IMR-90 (cell line): ENCODE measurements at regions not wholly inside any gene's neighbourhood (a gene's known extent, or its start where the extent isn't known, plus 50 kb on each side); places are given as distances from the start of the nearest gene placed in this dataset.

Experiments
- ATAC-seq: fragments of 200-7000 bp; cut with Tn5 transposase; 2 replicates; pipeline ENCODE4 v1.9.1; 2020; ENCODE audit warnings: low read depth, mild to moderate bottlenecking, moderate library complexity
- BruUV-seq: library from RNA; stranded (reverse); fragments of 400-500 nt; replicated peaks from 2 replicates; lab custom pipeline; 2021; lab: Mats Ljungman, UMichigan
- CTCF ChIA-PET: fragments of 300-600 bp; formaldehyde crosslinking; extraction: SDS; loops from one replicate; lab custom pipeline; 2021; ENCODE audit warnings: antibody characterized with exemption; lab: Yijun Ruan, JAX
- POLR2A ChIA-PET: fragments of 300-600 bp; sonication (Branson Sonifier 250); formaldehyde crosslinking; loops from one replicate; lab custom pipeline; 2022; ENCODE audit warnings: antibody characterized with exemption; ENCODE audit not compliant: unreplicated experiment; lab: Charles Lee
- DNase-seq: peaks from one replicate; pipeline ENCODE4 v3.0.0; 2013
- H2AFZ ChIP-seq: replicated peaks from 2 replicates; pipeline ENCODE3; 2013; ENCODE audit warnings: low read length, mild to moderate bottlenecking; ENCODE audit not compliant: poor library complexity
- H2AK5ac ChIP-seq: 2 replicates; pipeline ENCODE4 v1.6.1; 2013; ENCODE audit warnings: low read depth, low read length, inconsistent platforms
- H2AK9ac ChIP-seq: replicated peaks from 2 replicates; pipeline ENCODE3; 2013; ENCODE audit warnings: mild to moderate bottlenecking, low read depth, low read length, moderate library complexity; ENCODE audit not compliant: poor library complexity
- H2BK120ac ChIP-seq: 2 replicates; pipeline ENCODE4 v1.6.1; 2013; ENCODE audit warnings: low read depth, low read length, inconsistent platforms
- H2BK15ac ChIP-seq: 3 replicates; pipeline ENCODE4 v1.6.1; 2013; ENCODE audit warnings: low read depth, low read length, inconsistent platforms
- H2BK20ac ChIP-seq: 2 replicates; pipeline ENCODE4 v1.6.1; 2013; ENCODE audit warnings: low read depth, mild to moderate bottlenecking, inconsistent platforms, low read length, moderate library complexity
- H2BK5ac ChIP-seq: 2 replicates; pipeline ENCODE4 v1.6.1; 2013; ENCODE audit warnings: mild to moderate bottlenecking, low read depth, low read length, inconsistent platforms; ENCODE audit not compliant: poor library complexity, severe bottlenecking
- H3K14ac ChIP-seq: replicated peaks from 2 replicates; pipeline ENCODE4 v1.6.1; 2013; ENCODE audit warnings: low read depth, low read length, inconsistent platforms
- H3K18ac ChIP-seq: 2 replicates; pipeline ENCODE4 v1.6.1; 2013; ENCODE audit warnings: low read depth, low read length, control low read depth
- H3K23ac ChIP-seq: 2 replicates; pipeline ENCODE4 v1.6.1; 2013; ENCODE audit warnings: low read depth, low read length, inconsistent platforms
- H3K27ac ChIP-seq: 2 replicates; pipeline ENCODE4 v1.5.1; 2013; ENCODE audit warnings: mild to moderate bottlenecking, control low read depth, low read length; ENCODE audit not compliant: insufficient read depth
- H3K27me3 ChIP-seq: 2 replicates; pipeline ENCODE4 v1.6.1; 2013; ENCODE audit warnings: low read length; ENCODE audit not compliant: control insufficient read depth, insufficient read depth
- H3K36me3 ChIP-seq: 2 replicates; pipeline ENCODE4 v1.6.1; 2013; ENCODE audit warnings: low read length, mixed read lengths; ENCODE audit not compliant: control insufficient read depth, insufficient read depth
- H3K4ac ChIP-seq: 2 replicates; pipeline ENCODE4 v1.6.1; 2013; ENCODE audit warnings: low read depth, low read length, inconsistent platforms
- H3K4me1 ChIP-seq: 2 replicates; pipeline ENCODE4 v1.6.1; 2013; ENCODE audit warnings: low read length, mixed read lengths; ENCODE audit not compliant: control insufficient read depth, insufficient read depth
- H3K4me2 ChIP-seq: 2 replicates; pipeline ENCODE4 v1.6.1; 2013; ENCODE audit warnings: low read depth, mild to moderate bottlenecking, control low read depth, low read length, moderate library complexity
- H3K4me3 ChIP-seq: 2 replicates; pipeline ENCODE4 v1.5.1; 2013; ENCODE audit warnings: low read depth, mild to moderate bottlenecking, control low read depth, low read length, moderate library complexity; ENCODE audit not compliant: insufficient read depth
- H3K56ac ChIP-seq: 2 replicates; pipeline ENCODE4 v1.6.1; 2013; ENCODE audit warnings: low read length, inconsistent platforms; ENCODE audit not compliant: insufficient read depth; ENCODE audit errors: extremely low read depth
- H3K79me1 ChIP-seq, 2 experiments: 2 replicates each; pipeline ENCODE4 v1.6.1; 2013; ENCODE audit warnings: low read length in 2 of 2, inconsistent platforms in 1 of 2, low read depth in 1 of 2
- H3K9ac ChIP-seq: 2 replicates; pipeline ENCODE4 v1.6.1; 2013; ENCODE audit warnings: low read depth, low read length, control low read depth
- H3K9me1 ChIP-seq: 2 replicates; pipeline ENCODE4 v1.6.1; 2013; ENCODE audit warnings: low read length, inconsistent platforms; ENCODE audit not compliant: insufficient read depth
- H3K9me3 ChIP-seq: 2 replicates; pipeline ENCODE4 v1.6.1; 2013; ENCODE audit warnings: low read length; ENCODE audit not compliant: control insufficient read depth, insufficient read depth
- H4K20me1 ChIP-seq: 2 replicates; pipeline ENCODE4 v1.6.1; 2013; ENCODE audit warnings: low read length, inconsistent platforms; ENCODE audit not compliant: insufficient read depth
- H4K5ac ChIP-seq: 2 replicates; pipeline ENCODE4 v1.6.1; 2013; ENCODE audit warnings: mild to moderate bottlenecking, low read depth, low read length, control low read depth
- H4K8ac ChIP-seq, 2 experiments: 2 replicates each; pipeline ENCODE4 v1.6.1; 2013; ENCODE audit warnings: low read depth in 2 of 2, low read length in 2 of 2, control low read depth in 1 of 2, inconsistent platforms in 1 of 2
- H4K91ac ChIP-seq: 2 replicates; pipeline ENCODE4 v1.6.1; 2013; ENCODE audit warnings: low read depth, low read length, inconsistent platforms; ENCODE audit not compliant: insufficient read depth
- BHLHE40 ChIP-seq: fragments of 150-350 bp; IDR thresholded peaks from 2 replicates; pipeline ENCODE4 v1.6.1; 2016; ENCODE audit warnings: mild to moderate bottlenecking, low read depth, low read length
- CEBPB ChIP-seq: IDR thresholded peaks from 2 replicates; pipeline ENCODE4 v1.6.1; 2012; ENCODE audit warnings: low read depth, low read length, improper control_type of control experiment
- CHD1 ChIP-seq: IDR thresholded peaks from 2 replicates; pipeline ENCODE4 v1.6.1; 2012; ENCODE audit warnings: low read depth, low read length, improper control_type of control experiment
- FOS ChIP-seq: fragments of 150-350 bp; IDR thresholded peaks from 2 replicates; pipeline ENCODE4 v1.6.1; 2016; ENCODE audit warnings: low read depth, low read length
- MAFK ChIP-seq: IDR thresholded peaks from 2 replicates; pipeline ENCODE4 v1.6.1; 2012; ENCODE audit warnings: low read depth, low read length, improper control_type of control experiment
- MAZ ChIP-seq: IDR thresholded peaks from 2 replicates; pipeline ENCODE4 v1.6.1; 2012; ENCODE audit warnings: low read depth, mild to moderate bottlenecking, low read length, improper control_type of control experiment, moderate library complexity, borderline replicate concordance
- MXI1 ChIP-seq: IDR thresholded peaks from 2 replicates; pipeline ENCODE4 v1.6.1; 2012; ENCODE audit warnings: low read depth, mild to moderate bottlenecking, low read length, moderate library complexity, borderline replicate concordance
- NFE2L2 ChIP-seq: fragments of 150-350 bp; IDR thresholded peaks from 2 replicates; pipeline ENCODE4 v1.6.1; 2016; ENCODE audit warnings: low read depth, mild to moderate bottlenecking, low read length
- POLR2A ChIP-seq: IDR thresholded peaks from 2 replicates; pipeline ENCODE4 v1.6.1; 2012; ENCODE audit warnings: mild to moderate bottlenecking, low read depth, low read length
- RAD21 ChIP-seq: IDR thresholded peaks from 2 replicates; pipeline ENCODE4 v1.6.1; 2012; ENCODE audit warnings: low read length, improper control_type of control experiment
- RCOR1 ChIP-seq: IDR thresholded peaks from 2 replicates; pipeline ENCODE4 v1.6.1; 2012; ENCODE audit warnings: mild to moderate bottlenecking, low read length, improper control_type of control experiment; ENCODE audit not compliant: insufficient replicate concordance
- RFX5 ChIP-seq: IDR thresholded peaks from 2 replicates; pipeline ENCODE4 v1.8.0; 2012; ENCODE audit warnings: low read depth, mild to moderate bottlenecking, low read length, moderate library complexity
- SMC3 ChIP-seq: fragments of 150-350 bp; IDR thresholded peaks from 2 replicates; pipeline ENCODE4 v1.6.1; 2016; ENCODE audit warnings: low read depth, mild to moderate bottlenecking, antibody characterized with exemption, low read length, moderate library complexity
- WGBS, 2 experiments: methylation state at CpG; one replicate each; pipeline versions ENCODE4 v1.1.5 to v1.1.7; 2013; ENCODE audit warnings: missing lambda C conversion rate in 2 of 2; ENCODE audit not compliant: insufficient read length in 1 of 2; ENCODE audit errors: extremely low coverage in 2 of 2; 5-methylcytosine and 5-hydroxymethylcytosine counted together
- dilution Hi-C: fragments of 300-500 bp; cut with HindIII; formaldehyde crosslinking; loops from one replicate; pipeline ENCODE4 v1.14.3; 2018; ENCODE audit warnings: low sequenced_read_pairs; ENCODE audit not compliant: unreplicated experiment
- in situ Hi-C: fragments of 300-500 bp; cut with MboI; formaldehyde crosslinking; loops from 3 replicates; pipeline ENCODE4 v1.14.3; 2019; ENCODE audit warnings: low sequenced_read_pairs, inconsistent platforms, mixed read lengths
- intact Hi-C: fragments of 100-400 bp; cut with micrococcal nuclease; formaldehyde crosslinking; loops from 2 replicates; pipeline ENCODE4 v1.10.0; 2022
- TF ChIP-seq, protein P1 (sequence below): conservative IDR thresholded peaks from 2 replicates; pipeline ENCODE4 v1.5.1; 2012; ENCODE audit warnings: mild to moderate bottlenecking, low read depth, low read length, improper control_type of control experiment
- TF ChIP-seq, protein P2 (sequence below): fragments of 150-350 bp; IDR thresholded peaks from 2 replicates; pipeline ENCODE4 v1.6.1; 2016; ENCODE audit warnings: low read depth, mild to moderate bottlenecking, low read length, moderate library complexity, borderline replicate concordance
- TF ChIP-seq, protein P3 (sequence below): fragments of 150-350 bp; IDR thresholded peaks from 2 replicates; pipeline ENCODE4 v1.6.1; 2017; ENCODE audit warnings: mild to moderate bottlenecking, antibody characterized with exemption, low read length, low read depth

DNA sequence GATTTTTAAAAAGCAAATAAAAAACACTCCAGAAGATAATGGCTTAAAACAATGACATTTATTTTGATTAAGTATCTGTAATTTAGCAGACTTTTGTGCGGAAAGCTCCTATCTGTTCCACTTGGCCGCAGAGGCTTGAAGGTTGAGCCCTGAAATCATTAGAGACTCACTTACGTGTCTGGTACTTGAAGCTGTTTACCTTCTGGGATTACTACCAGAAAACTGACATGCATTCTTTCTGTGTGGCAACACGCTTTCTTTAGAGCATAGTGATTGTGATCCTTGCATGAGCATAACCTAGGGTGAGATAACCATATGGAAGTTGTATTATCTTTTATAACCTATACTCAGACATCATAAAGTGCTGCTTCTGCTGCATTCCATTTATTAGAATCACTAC lies 298.5 kb downstream of the SI start:
- no peak overlapping the region for H2BK120ac ChIP-seq
- no peak overlapping the region for H2BK15ac ChIP-seq
- H3K4me3 ChIP-seq: no peak overlapping the region
- H3K56ac ChIP-seq: no peak overlapping the region
- TF ChIP-seq FOS (no peak), MAZ (no peak), POLR2A (no peak), CEBPB (no peak), BHLHE40 (no peak), NFE2L2 (no peak), RFX5 (no peak), SMC3 (no peak), MAFK (no peak), CHD1 (no peak), RCOR1 (no peak), MXI1 (no peak), RAD21 (no peak)
- TF ChIP-seq, protein P1, sequence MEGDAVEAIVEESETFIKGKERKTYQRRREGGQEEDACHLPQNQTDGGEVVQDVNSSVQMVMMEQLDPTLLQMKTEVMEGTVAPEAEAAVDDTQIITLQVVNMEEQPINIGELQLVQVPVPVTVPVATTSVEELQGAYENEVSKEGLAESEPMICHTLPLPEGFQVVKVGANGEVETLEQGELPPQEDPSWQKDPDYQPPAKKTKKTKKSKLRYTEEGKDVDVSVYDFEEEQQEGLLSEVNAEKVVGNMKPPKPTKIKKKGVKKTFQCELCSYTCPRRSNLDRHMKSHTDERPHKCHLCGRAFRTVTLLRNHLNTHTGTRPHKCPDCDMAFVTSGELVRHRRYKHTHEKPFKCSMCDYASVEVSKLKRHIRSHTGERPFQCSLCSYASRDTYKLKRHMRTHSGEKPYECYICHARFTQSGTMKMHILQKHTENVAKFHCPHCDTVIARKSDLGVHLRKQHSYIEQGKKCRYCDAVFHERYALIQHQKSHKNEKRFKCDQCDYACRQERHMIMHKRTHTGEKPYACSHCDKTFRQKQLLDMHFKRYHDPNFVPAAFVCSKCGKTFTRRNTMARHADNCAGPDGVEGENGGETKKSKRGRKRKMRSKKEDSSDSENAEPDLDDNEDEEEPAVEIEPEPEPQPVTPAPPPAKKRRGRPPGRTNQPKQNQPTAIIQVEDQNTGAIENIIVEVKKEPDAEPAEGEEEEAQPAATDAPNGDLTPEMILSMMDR: no peak
- TF ChIP-seq, protein P2, sequence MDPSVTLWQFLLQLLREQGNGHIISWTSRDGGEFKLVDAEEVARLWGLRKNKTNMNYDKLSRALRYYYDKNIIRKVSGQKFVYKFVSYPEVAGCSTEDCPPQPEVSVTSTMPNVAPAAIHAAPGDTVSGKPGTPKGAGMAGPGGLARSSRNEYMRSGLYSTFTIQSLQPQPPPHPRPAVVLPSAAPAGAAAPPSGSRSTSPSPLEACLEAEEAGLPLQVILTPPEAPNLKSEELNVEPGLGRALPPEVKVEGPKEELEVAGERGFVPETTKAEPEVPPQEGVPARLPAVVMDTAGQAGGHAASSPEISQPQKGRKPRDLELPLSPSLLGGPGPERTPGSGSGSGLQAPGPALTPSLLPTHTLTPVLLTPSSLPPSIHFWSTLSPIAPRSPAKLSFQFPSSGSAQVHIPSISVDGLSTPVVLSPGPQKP: no peak
- TF ChIP-seq, protein P3, sequence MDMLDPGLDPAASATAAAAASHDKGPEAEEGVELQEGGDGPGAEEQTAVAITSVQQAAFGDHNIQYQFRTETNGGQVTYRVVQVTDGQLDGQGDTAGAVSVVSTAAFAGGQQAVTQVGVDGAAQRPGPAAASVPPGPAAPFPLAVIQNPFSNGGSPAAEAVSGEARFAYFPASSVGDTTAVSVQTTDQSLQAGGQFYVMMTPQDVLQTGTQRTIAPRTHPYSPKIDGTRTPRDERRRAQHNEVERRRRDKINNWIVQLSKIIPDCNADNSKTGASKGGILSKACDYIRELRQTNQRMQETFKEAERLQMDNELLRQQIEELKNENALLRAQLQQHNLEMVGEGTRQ: no peak
- no peak overlapping the region for H3K14ac ChIP-seq
- H4K20me1 ChIP-seq: no peaks in the 10 kb centered on the region
- DNase-seq (no peak), ATAC-seq (no peak)
- H3K18ac ChIP-seq: no peak overlapping the region
- no peak overlapping the region for H3K23ac ChIP-seq
- no peak overlapping the region for H2AFZ ChIP-seq
- H3K27me3 ChIP-seq: no peaks in the 10 kb centered on the region
- no peak overlapping the region for H3K4me2 ChIP-seq
- no peak overlapping the region for H2AK5ac ChIP-seq
- in situ Hi-C loops: no loop called here
- H4K8ac ChIP-seq: no peak overlapping the region
- no peak overlapping the region for H2BK5ac ChIP-seq
- WGBS, 2 experiments: 20% methylated on average over 2 of the region's 4 CpGs; no CpG with 5 or more reads in 1 of the 2 experiments
- H3K27ac ChIP-seq: no peak overlapping the region
- intact Hi-C loops: no loop called here
- H3K9me1 ChIP-seq: no peaks in the 10 kb centered on the region
- H3K79me1 ChIP-seq: no peaks in the 10 kb centered on the region
- no TSS peak for BruUV-seq
- H3K9ac ChIP-seq: no peak overlapping the region
- no peak overlapping the region for H3K4ac ChIP-seq
- POLR2A ChIA-PET: no interaction called here
- no peak overlapping the region for H2BK20ac ChIP-seq
- dilution Hi-C loops: no loop called here
- no peak overlapping the region for H4K5ac ChIP-seq
- no peaks in the 10 kb centered on the region for H3K36me3 ChIP-seq
- no peak overlapping the region for H4K91ac ChIP-seq
- no peaks in the 10 kb centered on the region for H3K4me1 ChIP-seq
- CTCF ChIA-PET: no interaction called here
- no peak overlapping the region for H2AK9ac ChIP-seq
- peaks cover 3% of the 10 kb centered on the region; the same call in 1 of the 2 replicates for H3K9me3 ChIP-seq
